KMS-11 (cell line): ENCODE measurements at regions not wholly inside any gene's neighbourhood (a gene's known extent, or its start where the extent isn't known, plus 50 kb on each side); places are given as distances from the start of the nearest gene placed in this dataset.
"Not testable (repeated sequence)": the region's sequence is repeated elsewhere in the genome, so short reads cannot be mapped to it uniquely, and the experiment has no call there.

Experiments used
- H2AFZ ChIP-seq: fragments of 200-600 bp; sonication (generic); 2 replicates; pipeline ENCODE4 v1.6.1; 2016; ENCODE audit warnings: antibody characterized with exemption, mixed run types, low read depth
- H3K27ac ChIP-seq: fragments of 200-600 bp; sonication (generic); 2 replicates; pipeline ENCODE4 v1.6.1; 2016; ENCODE audit warnings: mild to moderate bottlenecking, mixed run types
- H3K27me3 ChIP-seq: fragments of 200-600 bp; sonication (generic); 2 replicates; pipeline ENCODE4 v1.6.1; 2017; ENCODE audit warnings: mild to moderate bottlenecking, low read depth, mixed run types, moderate library complexity; ENCODE audit not compliant: insufficient read depth
- H3K36me3 ChIP-seq: fragments of 200-600 bp; sonication (generic); 2 replicates; pipeline ENCODE4 v1.6.1; 2017; ENCODE audit warnings: mild to moderate bottlenecking, mixed run types; ENCODE audit not compliant: insufficient read depth
- H3K4me1 ChIP-seq: fragments of 200-600 bp; sonication (generic); 2 replicates; pipeline ENCODE4 v1.6.1; 2016; ENCODE audit warnings: mild to moderate bottlenecking, low read depth, mixed run types; ENCODE audit not compliant: poor library complexity, severe bottlenecking
- H3K4me2 ChIP-seq: fragments of 200-600 bp; sonication (generic); 2 replicates; pipeline ENCODE4 v1.7.0; 2016; ENCODE audit warnings: mild to moderate bottlenecking, mixed run types
- H3K4me3 ChIP-seq: fragments of 200-600 bp; sonication (generic); IDR thresholded peaks from 2 replicates; pipeline ENCODE4 v1.6.1; 2017; ENCODE audit warnings: low read depth, low read length, mixed read lengths; ENCODE audit not compliant: insufficient read depth
- H3K79me2 ChIP-seq: fragments of 200-600 bp; sonication (generic); 2 replicates; pipeline ENCODE4 v1.6.1; 2016; ENCODE audit warnings: low read depth, mixed run types; ENCODE audit not compliant: insufficient read depth
- H3K9ac ChIP-seq: fragments of 200-600 bp; sonication (generic); 2 replicates; pipeline ENCODE4 v1.6.1; 2016; ENCODE audit warnings: mild to moderate bottlenecking, mixed run types
- H4K20me1 ChIP-seq: fragments of 200-600 bp; sonication (generic); 2 replicates; pipeline ENCODE4 v1.6.1; 2016; ENCODE audit warnings: mild to moderate bottlenecking, mixed run types; ENCODE audit not compliant: insufficient read depth
- CTCF ChIP-seq: fragments of 200-600 bp; sonication (generic); conservative IDR thresholded peaks from 2 replicates; pipeline ENCODE4 v1.6.1; 2017; ENCODE audit warnings: low read depth, mild to moderate bottlenecking, antibody characterized with exemption, low read length, moderate library complexity, mixed read lengths

- H3K9ac ChIP-seq: no peak overlapping the region
- H3K4me3 ChIP-seq: no peak overlapping the region
- no peaks in the 10 kb centered on the region for H3K79me2 ChIP-seq
- no peak overlapping the region for H3K4me2 ChIP-seq
- no peaks in the 10 kb centered on the region for H3K27me3 ChIP-seq
- no peaks in the 10 kb centered on the region for H4K20me1 ChIP-seq
- no peak for TF ChIP-seq CTCF
- no peak overlapping the region for H2AFZ ChIP-seq
- no peaks in the 10 kb centered on the region for H3K4me1 ChIP-seq
- no peaks in the 10 kb centered on the region for H3K36me3 ChIP-seq
- no peak overlapping the region for H3K27ac ChIP-seq
Observed at GRCh38 chr9:11194246-11194645, 581.4 kb upstream of the PTPRD start.

- H3K27me3 ChIP-seq, H3K27ac ChIP-seq, H2AFZ ChIP-seq, H3K79me2 ChIP-seq, H3K9ac ChIP-seq, H3K4me3 ChIP-seq, H3K4me2 ChIP-seq, H3K36me3 ChIP-seq, H4K20me1 ChIP-seq, H3K4me1 ChIP-seq: not testable (repeated sequence)
Observed at GRCh38 chr9:11196840-11197365, 584.1 kb upstream of the PTPRD start.

- Histone ChIP-seq H3K4me3 (no peak overlapping the region), H3K79me2 (no peaks in the 10 kb centered on the region), H3K27me3 (no peaks in the 10 kb centered on the region), H3K27ac (no peak overlapping the region), H3K36me3 (no peaks in the 10 kb centered on the region), H3K4me1 (no peaks in the 10 kb centered on the region), H3K4me2 (no peak overlapping the region), H4K20me1 (no peaks in the 10 kb centered on the region), H3K9ac (no peak overlapping the region), H2AFZ (no peak overlapping the region)
- TF ChIP-seq CTCF: no peak
Observed at GRCh38 chr9:11199335-11199734, 586.5 kb upstream of the PTPRD start.

GRCh38 chr9:11204521-11204920, 591.7 kb upstream of the PTPRD start:
- no peaks in the 10 kb centered on the region for H3K36me3 ChIP-seq

More at GRCh38 chr9:11204521-11204920, 591.7 kb upstream of the PTPRD start:
- no peak overlapping the region for H3K4me3 ChIP-seq
- H3K9ac ChIP-seq: no peak overlapping the region
- H4K20me1 ChIP-seq: no peaks in the 10 kb centered on the region
- no peak overlapping the region for H3K27ac ChIP-seq
- no peak overlapping the region for H2AFZ ChIP-seq
- TF ChIP-seq CTCF: no peak
- H3K79me2 ChIP-seq: no peaks in the 10 kb centered on the region
- H3K4me2 ChIP-seq: no peak overlapping the region
- H3K4me1 ChIP-seq: no peaks in the 10 kb centered on the region
- no peaks in the 10 kb centered on the region for H3K27me3 ChIP-seq
